ENCODE measurements at regions not wholly inside any gene's neighbourhood (a gene's known extent, or its start where the extent isn't known, plus 50 kb on each side); places are given as distances from the start of the nearest gene placed in this dataset.

GRCh38 chr10:80908611-80909010 lies 370.9 kb downstream of the SH2D4B start:
- no CpG with 5 or more reads among the region's 6 CpGs for WGBS (ENCODE audit: insufficient coverage)
- intact Hi-C loops (cut with micrococcal nuclease) = no loop called here
- no peak overlapping the region for H3K4me2 ChIP-seq (replicated peaks; ENCODE audit: extremely low read depth, low read length, poor library complexity, severe bottlenecking)
- H3K36me3 ChIP-seq (replicated peaks in 1 of 2; ENCODE audit: control insufficient read depth in 1 of 2, insufficient read depth in 2 of 2, low read length in 2 of 2) = no peaks in the 10 kb centered on the region
- no peak for DNase-seq
- H3K27me3 ChIP-seq (ENCODE audit: control insufficient read depth in 2 of 2, insufficient read depth in 2 of 2, low read length in 2 of 2) = no peaks in the 10 kb centered on the region
- Mint-ChIP-seq H3K4me1 (no peaks in the 10 kb centered on the region), H3K27ac (no peak overlapping the region), H3K4me3 (no peak overlapping the region), H3K9me3 (peaks cover 0 to 1% (median 0%) of the 10 kb centered on the region in 7 donors), H3K36me3 (no peaks in the 10 kb centered on the region), H3K27me3 (ENCODE audit: low read depth in 3 of 3) (peaks cover 0 to 2% (median 1%) of the 10 kb centered on the region in 3 donors)
- H3K79me2 ChIP-seq (ENCODE audit: insufficient read depth, low read length) = no peaks in the 10 kb centered on the region
- no peaks in the 10 kb centered on the region for H4K20me1 ChIP-seq (ENCODE audit: insufficient read depth, low read length)
- no peak overlapping the region for H3K4me3 ChIP-seq (replicated peaks in 1 of 3; ENCODE audit: low read depth in 2 of 3, low read length in 3 of 3)
- H2AFZ ChIP-seq (ENCODE audit: insufficient read depth, low read depth, low read length, poor library complexity, severe bottlenecking) = no peak overlapping the region
- H3K9ac ChIP-seq (ENCODE audit: insufficient read depth, low read length, poor library complexity, severe bottlenecking) = no peak overlapping the region
- H3K4me1 ChIP-seq (ENCODE audit: control insufficient read depth in 1 of 2, insufficient read depth in 2 of 2, low read length in 2 of 2) = no peaks in the 10 kb centered on the region
- H3K27ac ChIP-seq (ENCODE audit: low read depth in 1 of 2, low read length in 2 of 2) = no peak overlapping the region
- no peak for TF ChIP-seq CTCF (IDR thresholded peaks at IDR 0.05)
- H3K9me3 ChIP-seq (replicated peaks in 1 of 2; ENCODE audit: control insufficient read depth in 1 of 2, insufficient read depth in 1 of 2, low read length in 2 of 2) = no peaks in the 10 kb centered on the region

- Histone ChIP-seq H3K9me3 (replicated peaks in 1 of 2; ENCODE audit: control insufficient read depth in 1 of 2, insufficient read depth in 1 of 2, low read length in 2 of 2) (no peaks in the 10 kb centered on the region), H3K79me2 (ENCODE audit: insufficient read depth, low read length) (no peaks in the 10 kb centered on the region), H3K4me2 (replicated peaks; ENCODE audit: extremely low read depth, low read length, poor library complexity, severe bottlenecking) (no peak overlapping the region), H3K36me3 (replicated peaks in 1 of 2; ENCODE audit: control insufficient read depth in 1 of 2, insufficient read depth in 2 of 2, low read length in 2 of 2) (no peaks in the 10 kb centered on the region), H3K27ac (ENCODE audit: low read depth in 1 of 2, low read length in 2 of 2) (no peak overlapping the region), H3K27me3 (ENCODE audit: control insufficient read depth in 2 of 2, insufficient read depth in 2 of 2, low read length in 2 of 2) (no peaks in the 10 kb centered on the region), H3K4me1 (ENCODE audit: control insufficient read depth in 1 of 2, insufficient read depth in 2 of 2, low read length in 2 of 2) (no peaks in the 10 kb centered on the region), H2AFZ (ENCODE audit: insufficient read depth, low read depth, low read length, poor library complexity, severe bottlenecking) (no peak overlapping the region), H3K9ac (ENCODE audit: insufficient read depth, low read length, poor library complexity, severe bottlenecking) (no peak overlapping the region), H3K4me3 (replicated peaks in 1 of 3; ENCODE audit: low read depth in 2 of 3, low read length in 3 of 3) (no peak overlapping the region), H4K20me1 (ENCODE audit: insufficient read depth, low read length) (no peaks in the 10 kb centered on the region)
- H3K9me3 Mint-ChIP-seq = peaks cover 0 to 1% (median 0%) of the 10 kb centered on the region in 7 donors
- no peak overlapping the region for H3K27ac Mint-ChIP-seq
- H3K27me3 Mint-ChIP-seq (ENCODE audit: low read depth in 3 of 3) = peaks cover 0 to 2% (median 1%) of the 10 kb centered on the region in 3 donors
- no peak overlapping the region for H3K4me3 Mint-ChIP-seq
- no peak for DNase-seq
- WGBS (ENCODE audit: insufficient coverage) = 88% methylated on average over 1 of the region's 5 CpGs
- no peak for TF ChIP-seq CTCF (IDR thresholded peaks at IDR 0.05)
- intact Hi-C loops (cut with micrococcal nuclease) = no loop called here
- no peaks in the 10 kb centered on the region for H3K36me3 Mint-ChIP-seq
- no peaks in the 10 kb centered on the region for H3K4me1 Mint-ChIP-seq
These were observed 371.6 kb downstream of the SH2D4B start for GRCh38 chr10:80909254-80909653.
